Embryonic facial prominence (tissue), 1 donor: ENCODE measurements at regions not wholly inside any gene's neighbourhood (a gene's known extent, or its start where the extent isn't known, plus 50 kb on each side); places are given as distances from the start of the nearest gene placed in this dataset.

Source experiments
- DNase-seq: peaks from one replicate; pipeline ENCODE4 v3.0.0-alpha.2; 2016; ENCODE audit errors: extremely low spot score

GRCh38 chr7:13442226-13442625, 547.2 kb downstream of the ETV1 start:
- no peak for DNase-seq

DNA sequence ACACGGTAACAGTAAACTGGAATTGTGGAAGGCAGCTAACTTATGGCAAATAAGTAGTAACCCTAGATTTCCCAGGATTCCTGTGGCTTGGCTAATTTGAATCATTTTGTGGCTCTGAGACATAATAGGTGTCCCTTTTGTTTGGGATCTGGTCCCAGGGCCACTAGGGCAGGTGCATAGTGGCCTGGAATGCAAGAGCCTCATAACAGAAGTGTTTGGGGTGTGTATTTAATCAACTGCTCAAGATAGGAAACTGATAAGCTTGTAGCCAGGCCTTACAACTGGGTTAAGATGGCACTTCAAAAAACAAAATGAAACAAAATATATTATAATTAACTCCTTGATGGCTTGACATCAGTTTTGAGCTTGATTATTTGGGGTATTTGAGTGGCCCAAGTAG, 541.8 kb downstream of the ETV1 start:
- DNase-seq, result no peak

GRCh38 chr7:13448243-13448642, 541.2 kb downstream of the ETV1 start:
- DNase-seq, result no peak

DNA sequence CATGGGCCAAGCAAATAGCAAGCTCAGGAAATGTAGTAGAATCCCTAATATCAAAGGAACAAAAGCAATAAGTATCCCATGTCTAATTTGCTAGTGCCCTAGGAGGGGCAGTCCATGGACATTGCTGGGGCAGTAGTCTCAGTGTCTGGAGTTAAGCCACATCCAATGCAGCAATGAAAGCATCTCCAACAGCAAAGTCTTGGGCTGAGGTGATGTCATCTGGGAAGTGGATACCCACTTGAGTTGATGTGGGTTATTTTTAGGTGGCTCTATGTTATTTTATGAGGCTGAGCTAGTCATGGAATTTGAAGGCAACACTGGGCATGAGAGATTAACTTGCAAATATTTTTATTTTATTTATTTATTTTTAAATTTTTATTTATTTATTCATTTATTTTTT, 540.0 kb downstream of the ETV1 start:
- DNase-seq, result no peak

- DNase-seq, result no peak
These were observed 534.4 kb downstream of the ETV1 start for GRCh38 chr7:13454916-13455592.

GRCh38 chr7:13457790-13458189, 531.7 kb downstream of the ETV1 start:
- no peak for DNase-seq

- DNase-seq, result no peak
These were observed 522.5 kb downstream of the ETV1 start for GRCh38 chr7:13466874-13467547.

DNA sequence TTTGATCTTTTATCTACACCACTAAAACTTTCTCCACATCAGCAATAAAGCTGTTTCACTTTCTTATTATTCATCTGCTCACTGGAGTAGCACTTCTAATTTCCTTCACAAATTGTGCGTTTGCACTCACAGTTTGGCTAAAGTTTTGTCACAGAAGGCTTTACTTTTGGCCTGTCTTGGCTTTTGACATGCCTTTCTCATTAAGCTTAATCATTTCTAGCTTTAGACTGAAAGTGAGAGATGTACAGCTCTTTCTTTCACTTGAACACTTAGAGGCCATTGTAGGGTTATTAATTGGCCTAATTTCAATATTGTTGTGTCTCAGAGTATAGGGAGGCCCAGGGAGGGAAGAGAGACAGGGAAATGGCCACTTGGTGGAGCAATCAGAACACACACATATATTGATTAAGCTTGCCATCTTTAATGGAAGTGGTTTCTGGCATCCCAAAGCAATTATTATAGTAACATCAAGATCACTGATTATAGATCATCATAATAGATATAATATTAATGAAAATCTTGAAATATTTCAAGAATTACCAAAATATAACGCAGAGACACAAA, 512.5 kb downstream of the ETV1 start:
- no peak for DNase-seq

DNA sequence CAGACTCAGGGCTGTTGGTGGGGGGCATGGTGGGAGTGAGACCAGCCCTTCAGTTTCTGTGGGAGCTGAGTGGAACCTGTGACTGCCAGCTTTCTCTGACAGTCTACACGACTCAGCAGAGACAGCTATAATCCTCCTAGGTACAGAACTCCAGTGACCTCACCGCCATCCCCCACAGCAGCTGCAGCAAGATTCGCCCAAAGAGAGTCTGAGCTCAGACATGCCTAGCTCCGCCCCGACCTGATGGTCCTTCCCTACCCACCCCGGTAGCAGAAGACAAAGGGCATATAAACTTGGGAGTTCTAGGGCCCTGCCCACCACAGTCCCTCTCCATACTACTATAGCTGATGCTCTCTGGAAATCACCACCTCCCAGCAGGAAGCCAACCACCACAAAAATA, 500.1 kb downstream of the ETV1 start:
- no peak for DNase-seq

DNA sequence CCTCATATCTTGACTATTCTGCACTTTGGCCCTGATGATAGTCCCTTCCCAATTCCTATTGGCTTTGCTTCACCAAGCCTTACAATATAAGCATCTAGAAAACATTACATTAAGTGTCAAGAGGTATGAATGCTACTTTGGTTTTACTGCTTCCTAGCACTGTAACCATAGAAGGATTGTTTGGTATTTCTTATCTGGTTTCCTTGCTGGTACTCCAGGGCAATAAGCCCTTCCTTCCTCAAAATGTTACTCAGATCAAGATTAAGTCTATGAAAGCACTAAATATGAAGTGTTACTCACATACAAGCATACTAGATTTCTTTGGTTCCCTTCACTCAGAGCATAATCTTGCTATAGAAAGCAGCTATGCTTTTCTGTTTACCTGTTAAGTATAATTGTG, 492.5 kb downstream of the ETV1 start:
- DNase-seq, result no peak

DNA sequence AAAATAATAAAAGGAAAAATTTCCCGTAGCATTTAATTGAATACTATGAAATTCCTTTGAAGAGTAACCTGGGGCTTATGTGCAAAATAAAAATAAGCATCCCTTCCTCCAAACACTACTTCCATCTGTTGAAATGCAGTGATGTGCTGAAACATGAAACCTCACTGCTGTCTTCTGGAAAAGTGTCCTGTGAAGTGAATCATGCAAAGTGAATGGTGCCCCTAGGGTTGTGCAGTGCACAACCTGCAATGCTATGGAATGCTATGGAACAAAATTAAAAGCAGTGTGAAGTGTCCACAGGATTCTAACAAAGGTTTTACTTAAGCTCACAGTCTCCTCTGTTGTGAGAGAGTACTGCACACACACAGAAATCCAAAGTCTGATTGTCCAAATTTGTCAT, 480.9 kb downstream of the ETV1 start:
- no peak for DNase-seq

GRCh38 chr7:13518738-13519137, 470.7 kb downstream of the ETV1 start:
- no peak for DNase-seq

- DNase-seq, result no peak
These were observed 465.4 kb downstream of the ETV1 start for GRCh38 chr7:13524076-13524475.

DNA sequence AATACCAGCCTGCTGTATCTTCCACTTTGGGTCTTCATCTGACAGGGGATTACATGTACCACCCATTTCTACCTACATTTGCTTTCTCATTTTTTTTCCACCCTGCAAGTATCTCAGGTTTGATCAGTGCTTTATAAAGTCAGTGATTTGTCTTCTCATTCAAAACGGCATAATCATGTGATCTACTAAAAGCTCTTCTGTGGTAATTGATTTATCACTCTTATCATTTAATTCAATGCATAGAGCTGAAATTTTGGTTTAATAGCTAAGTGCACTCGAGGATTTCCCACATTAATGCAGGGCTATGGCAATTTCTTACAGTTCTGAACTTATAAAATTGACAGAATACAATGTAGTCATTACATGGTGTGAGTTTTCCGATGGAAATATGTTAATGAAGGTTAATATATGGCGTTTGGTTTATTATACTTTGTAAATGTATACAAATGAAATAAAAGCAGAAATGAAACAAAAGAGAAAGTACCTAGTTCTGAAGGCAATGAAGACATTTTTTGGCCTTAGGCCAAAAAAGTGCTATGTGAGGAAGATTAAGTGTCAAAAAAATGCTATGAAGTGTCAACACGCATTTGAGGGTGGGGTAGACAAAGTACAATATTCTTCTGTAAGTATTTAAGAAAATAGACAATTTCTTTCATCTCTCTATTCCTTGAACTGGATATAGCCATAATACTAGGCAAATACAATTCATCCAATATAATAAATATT, 457.3 kb downstream of the ETV1 start:
- no peak for DNase-seq

GRCh38 chr7:13538669-13539068, 450.8 kb downstream of the ETV1 start:
- DNase-seq, result no peak

DNA sequence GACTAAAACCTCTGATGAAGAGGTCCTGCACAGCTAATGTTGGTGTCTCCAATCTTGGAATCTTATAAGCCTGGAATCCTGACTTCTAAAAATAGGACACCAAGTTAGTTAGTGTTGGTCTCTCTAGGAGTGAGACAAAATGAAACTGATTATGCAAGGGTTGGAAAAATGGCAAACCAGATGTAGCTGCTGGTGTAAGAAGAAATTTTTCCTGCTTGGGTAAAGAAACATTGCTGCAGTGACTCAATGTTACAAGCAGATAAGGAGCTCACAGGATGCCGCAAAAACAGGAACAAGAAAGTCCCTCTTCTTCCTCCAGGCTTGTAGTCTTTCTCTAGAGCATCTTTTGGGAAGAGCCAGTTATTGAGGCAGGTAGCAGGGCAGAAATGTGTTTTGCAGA, 449.0 kb downstream of the ETV1 start:
- DNase-seq, result no peak

- no peak for DNase-seq
These were observed 448.1 kb downstream of the ETV1 start for GRCh38 chr7:13541326-13541725.

DNA sequence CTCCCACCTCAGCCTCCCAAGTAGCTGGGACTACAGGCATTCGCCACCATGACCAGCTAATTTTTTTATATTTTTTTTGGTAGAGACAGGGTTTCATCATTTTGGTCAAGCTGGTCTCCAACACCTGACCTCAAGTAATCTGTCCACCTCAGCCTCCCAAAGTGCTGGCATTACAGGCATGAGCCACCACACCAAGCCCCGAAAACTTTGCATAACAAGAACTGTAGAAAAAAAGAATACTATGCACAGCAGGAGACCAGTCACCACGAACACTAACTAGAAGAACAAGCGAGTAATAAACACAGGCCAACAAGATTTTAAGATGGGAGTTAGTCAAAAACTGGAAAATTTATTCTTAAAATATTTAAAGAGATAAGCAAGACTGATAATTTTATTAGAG, 447.0 kb downstream of the ETV1 start:
- DNase-seq, result no peak

- no peak for DNase-seq
These were observed 438.0 kb downstream of the ETV1 start for GRCh38 chr7:13551503-13551902.

GRCh38 chr7:13560441-13560840, 429.0 kb downstream of the ETV1 start:
- no peak for DNase-seq

DNA sequence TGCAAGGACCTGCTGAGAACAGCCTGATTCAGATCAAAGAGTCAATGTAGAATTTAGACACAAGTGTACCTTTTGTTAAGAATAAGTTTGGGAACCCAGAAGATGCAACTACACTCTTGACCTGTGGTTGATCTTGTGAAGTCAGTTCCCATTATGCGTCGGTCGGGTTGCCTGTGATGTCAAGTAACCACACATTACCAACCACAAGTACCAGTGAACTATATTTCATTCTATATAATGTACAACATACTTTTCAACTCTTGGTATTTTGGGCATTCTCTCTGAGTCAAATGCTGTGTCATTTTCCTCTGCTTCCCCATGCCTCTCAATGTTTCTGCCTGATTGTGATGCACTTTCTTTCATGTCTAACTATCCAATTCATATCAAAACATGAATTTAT, 426.2 kb downstream of the ETV1 start:
- no peak for DNase-seq

- DNase-seq, result no peak
These were observed 425.8 kb downstream of the ETV1 start for GRCh38 chr7:13563680-13564079.
